ENCODE measurements at regions not wholly inside any gene's neighbourhood (a gene's known extent, or its start where the extent isn't known, plus 50 kb on each side); places are given as distances from the start of the nearest gene placed in this dataset.

DNA sequence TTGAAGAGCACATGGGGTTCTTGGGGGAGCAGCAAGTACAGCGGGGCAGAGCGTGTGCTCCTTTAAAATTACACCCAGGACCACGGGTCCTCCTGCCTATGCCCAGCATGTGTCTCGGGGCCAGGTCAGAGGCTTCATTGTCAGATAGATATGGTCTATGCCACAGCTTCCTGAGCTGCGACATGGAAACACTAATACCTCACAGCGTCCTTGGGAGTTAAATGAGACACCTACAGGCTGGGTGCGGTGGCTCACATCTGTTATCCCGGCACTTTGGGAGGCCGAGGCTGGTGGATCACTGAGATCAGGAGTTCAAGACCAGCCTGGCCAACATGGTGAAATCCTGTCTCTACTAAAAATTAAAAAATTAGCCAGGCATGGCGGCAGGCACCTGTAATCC lies 110.8 kb upstream of the ATL2 start (continued):
- TF ChIP-seq EP300 (IDR thresholded peaks at IDR 0.05; ENCODE audit: borderline replicate concordance in 1 of 2, control insufficient read depth in 1 of 2, low read depth in 2 of 2, low read length in 2 of 2), result no peak
- TF ChIP-seq, protein P1, sequence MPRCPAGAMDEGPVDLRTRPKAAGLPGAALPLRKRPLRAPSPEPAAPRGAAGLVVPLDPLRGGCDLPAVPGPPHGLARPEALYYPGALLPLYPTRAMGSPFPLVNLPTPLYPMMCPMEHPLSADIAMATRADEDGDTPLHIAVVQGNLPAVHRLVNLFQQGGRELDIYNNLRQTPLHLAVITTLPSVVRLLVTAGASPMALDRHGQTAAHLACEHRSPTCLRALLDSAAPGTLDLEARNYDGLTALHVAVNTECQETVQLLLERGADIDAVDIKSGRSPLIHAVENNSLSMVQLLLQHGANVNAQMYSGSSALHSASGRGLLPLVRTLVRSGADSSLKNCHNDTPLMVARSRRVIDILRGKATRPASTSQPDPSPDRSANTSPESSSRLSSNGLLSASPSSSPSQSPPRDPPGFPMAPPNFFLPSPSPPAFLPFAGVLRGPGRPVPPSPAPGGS (IDR thresholded peaks at IDR 0.05; ENCODE audit: borderline replicate concordance, insufficient read depth, low read depth, low read length, poor library complexity, severe bottlenecking), result no peak
- TF ChIP-seq RBBP5 (conservative IDR thresholded peaks at IDR 0.05), result no peak

DNA sequence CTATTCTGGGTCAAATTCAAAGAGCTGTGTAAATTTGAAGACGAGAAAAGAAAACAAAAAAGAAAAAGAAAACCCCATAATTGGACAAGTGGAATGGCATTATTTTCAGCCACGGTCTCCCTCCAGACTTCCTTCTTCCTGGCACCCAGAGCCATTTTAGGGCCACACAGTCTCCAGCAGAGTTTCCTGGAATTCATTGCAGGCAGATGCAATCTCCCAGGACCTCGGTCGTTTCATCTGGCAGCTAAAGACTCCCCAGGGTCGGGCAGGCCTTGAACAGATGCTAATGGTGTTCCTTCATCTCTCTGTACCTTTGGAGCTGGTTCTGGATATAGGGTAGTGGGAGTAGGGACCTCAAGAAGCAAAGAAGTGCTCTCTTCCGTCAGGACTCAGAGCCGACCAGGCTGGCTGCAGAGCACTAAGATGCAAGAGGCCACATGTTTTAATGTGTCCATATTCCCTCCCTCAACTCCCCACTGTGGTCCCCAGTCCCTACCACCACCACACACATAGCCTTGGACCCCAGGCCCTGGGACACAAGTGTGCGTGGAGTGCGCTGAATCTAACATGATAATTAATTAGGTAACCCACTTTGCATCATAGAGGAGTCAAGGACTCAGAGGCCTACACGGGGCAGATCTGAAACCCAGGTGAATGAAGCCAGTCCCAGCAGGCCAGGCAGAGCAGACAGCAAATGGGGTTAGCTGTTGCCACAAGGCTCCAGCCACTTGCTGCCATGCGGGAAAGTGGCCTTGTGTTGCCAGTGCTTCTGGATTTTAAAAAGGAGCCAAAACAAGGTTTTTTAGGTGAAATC lies 109.3 kb upstream of the ATL2 start:
- H3K9ac ChIP-seq (ENCODE audit: control insufficient read depth, insufficient read depth, low read length), result no peak overlapping the region
- SMC1A ChIA-PET (ENCODE audit: uncharacterized antibody, unreplicated experiment), result interaction anchor here (1.1 to 1.4 kb wide), 2 partner anchors 16 to 22 kb away, joined by 3 read pairs; no protein-coding TSS in a partner anchor
- FAIRE-seq (no peak), DNase-seq (ENCODE audit: low read depth, low spot score) (no peak), ATAC-seq (no peak)
- H3K27me3 ChIP-seq (replicated peaks in 1 of 2; ENCODE audit: control insufficient read depth in 2 of 2, insufficient read depth in 2 of 2, low read length in 1 of 2), result no peaks in the 10 kb centered on the region
- H4K20me1 ChIP-seq (ENCODE audit: control insufficient read depth, insufficient read depth), result no peaks in the 10 kb centered on the region; the same call in 1 of the 2 replicates
- intact Hi-C loops (cut with micrococcal nuclease; ENCODE audit: unreplicated experiment), result no loop called here
- no peak overlapping the region for H3K4me2 ChIP-seq (ENCODE audit: control insufficient read depth, insufficient read depth)
- POLR2A ChIA-PET, result no interaction called here
- H3K9me3 ChIP-seq (replicated peaks; ENCODE audit: control insufficient read depth, insufficient read depth, low read length), result no peaks in the 10 kb centered on the region
- H3K36me3 ChIP-seq (ENCODE audit: control insufficient read depth in 2 of 2, insufficient read depth in 2 of 2, low read length in 1 of 2), result no peaks in the 10 kb centered on the region
- no peak overlapping the region for H3K27ac ChIP-seq (ENCODE audit: control insufficient read depth, insufficient read depth)
- no TSS peak for BruUV-seq (replicated peaks)
- CTCF ChIA-PET, result interaction anchor here (1.9 kb wide), 1 partner anchor 22 kb away, joined by 5 read pairs; no protein-coding TSS in a partner anchor
- WGBS (ENCODE audit: insufficient coverage, insufficient replicate concordance, low lambda C conversion rate, missing lambda C conversion rate), result 79% methylated on average over 11 of the region's 11 CpGs
- H3K79me2 ChIP-seq (ENCODE audit: control insufficient read depth, insufficient read depth, low read length), result no peaks in the 10 kb centered on the region
- H3K4me1 ChIP-seq (ENCODE audit: control insufficient read depth, insufficient read depth, low read length), result peaks cover 7% of the 10 kb centered on the region; the same call in 1 of the 2 replicates
- in situ Hi-C loops (cut with MboI), result no loop called here
- no peak overlapping the region for H2AFZ ChIP-seq (ENCODE audit: control insufficient read depth, low read depth, low read length)
- H3K4me3 ChIP-seq, result no peak overlapping the region
- RAD21 ChIA-PET (ENCODE audit: unreplicated experiment), result interaction anchor here (0.7 to 1.6 kb wide), 3 partner anchors 21 to 48 kb away, joined by 3 to 4 read pairs (median 3); no protein-coding TSS in a partner anchor
- no peak for TF ChIP-seq TCF12 (IDR thresholded peaks at IDR 0.05; ENCODE audit: low read depth, low read length)
- TF ChIP-seq JUNB (IDR thresholded peaks at IDR 0.05), result no peak
- no peak for TF ChIP-seq HDAC6 (IDR thresholded peaks at IDR 0.05; ENCODE audit: unreplicated experiment)
- no peak for TF ChIP-seq FOS (IDR thresholded peaks at IDR 0.05; ENCODE audit: borderline replicate concordance, extremely low read depth, insufficient read length)
- TF ChIP-seq YY1 (IDR thresholded peaks at IDR 0.05; ENCODE audit: low read depth, low read length), result no peak
- TF ChIP-seq TAF1 (IDR thresholded peaks at IDR 0.05; ENCODE audit: borderline replicate concordance, low read depth, low read length), result no peak
- no peak for TF ChIP-seq TARDBP (IDR thresholded peaks at IDR 0.05; ENCODE audit: borderline replicate concordance)
- TF ChIP-seq SIX5 (IDR thresholded peaks at IDR 0.05; ENCODE audit: low read depth, low read length, severe bottlenecking), result no peak
- TF ChIP-seq, protein P2, sequence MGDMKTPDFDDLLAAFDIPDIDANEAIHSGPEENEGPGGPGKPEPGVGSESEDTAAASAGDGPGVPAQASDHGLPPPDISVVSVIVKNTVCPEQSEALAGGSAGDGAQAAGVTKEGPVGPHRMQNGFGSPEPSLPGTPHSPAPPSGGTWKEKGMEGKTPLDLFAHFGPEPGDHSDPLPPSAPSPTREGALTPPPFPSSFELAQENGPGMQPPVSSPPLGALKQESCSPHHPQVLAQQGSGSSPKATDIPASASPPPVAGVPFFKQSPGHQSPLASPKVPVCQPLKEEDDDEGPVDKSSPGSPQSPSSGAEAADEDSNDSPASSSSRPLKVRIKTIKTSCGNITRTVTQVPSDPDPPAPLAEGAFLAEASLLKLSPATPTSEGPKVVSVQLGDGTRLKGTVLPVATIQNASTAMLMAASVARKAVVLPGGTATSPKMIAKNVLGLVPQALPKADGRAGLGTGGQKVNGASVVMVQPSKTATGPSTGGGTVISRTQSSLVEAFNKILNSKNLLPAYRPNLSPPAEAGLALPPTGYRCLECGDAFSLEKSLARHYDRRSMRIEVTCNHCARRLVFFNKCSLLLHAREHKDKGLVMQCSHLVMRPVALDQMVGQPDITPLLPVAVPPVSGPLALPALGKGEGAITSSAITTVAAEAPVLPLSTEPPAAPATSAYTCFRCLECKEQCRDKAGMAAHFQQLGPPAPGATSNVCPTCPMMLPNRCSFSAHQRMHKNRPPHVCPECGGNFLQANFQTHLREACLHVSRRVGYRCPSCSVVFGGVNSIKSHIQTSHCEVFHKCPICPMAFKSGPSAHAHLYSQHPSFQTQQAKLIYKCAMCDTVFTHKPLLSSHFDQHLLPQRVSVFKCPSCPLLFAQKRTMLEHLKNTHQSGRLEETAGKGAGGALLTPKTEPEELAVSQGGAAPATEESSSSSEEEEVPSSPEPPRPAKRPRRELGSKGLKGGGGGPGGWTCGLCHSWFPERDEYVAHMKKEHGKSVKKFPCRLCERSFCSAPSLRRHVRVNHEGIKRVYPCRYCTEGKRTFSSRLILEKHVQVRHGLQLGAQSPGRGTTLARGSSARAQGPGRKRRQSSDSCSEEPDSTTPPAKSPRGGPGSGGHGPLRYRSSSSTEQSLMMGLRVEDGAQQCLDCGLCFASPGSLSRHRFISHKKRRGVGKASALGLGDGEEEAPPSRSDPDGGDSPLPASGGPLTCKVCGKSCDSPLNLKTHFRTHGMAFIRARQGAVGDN (IDR thresholded peaks at IDR 0.05), result no peak
- TF ChIP-seq BRCA1 (IDR thresholded peaks at IDR 0.05; ENCODE audit: low read depth, low read length), result no peak
